ENCODE measurements at regions not wholly inside any gene's neighbourhood (a gene's known extent, or its start where the extent isn't known, plus 50 kb on each side); places are given as distances from the start of the nearest gene placed in this dataset.
A peak's percentile ranks its signal among the peaks of the same experiment; 100 is the strongest.

- Mint-ChIP-seq H3K27ac (no peak overlapping the region), H3K9me3 (no peaks in the 10 kb centered on the region; the same call in 1 of the 2 replicates), H3K36me3 (ENCODE audit: low read depth) (no peaks in the 10 kb centered on the region), H3K27me3 (ENCODE audit: insufficient read depth) (no peaks in the 10 kb centered on the region; the same call in 1 of the 2 replicates), H3K4me3 (no peak overlapping the region), H3K4me1 (ENCODE audit: low read depth) (no peaks in the 10 kb centered on the region)
- no peak for TF ChIP-seq CTCF (IDR thresholded peaks at IDR 0.05)
- DNase-seq: no peak
Measured at GRCh38 chr2:228245601-228246000, 64.1 kb upstream of the SPHKAP start.

- H3K9me3 Mint-ChIP-seq: no peaks in the 10 kb centered on the region; the same call in 1 of the 2 replicates
- H3K4me1 Mint-ChIP-seq (ENCODE audit: low read depth): no peaks in the 10 kb centered on the region
- H3K36me3 Mint-ChIP-seq (ENCODE audit: low read depth): no peaks in the 10 kb centered on the region
- TF ChIP-seq CTCF (IDR thresholded peaks at IDR 0.05): no peak
- H3K4me3 Mint-ChIP-seq: no peak overlapping the region
- H3K27ac Mint-ChIP-seq: no peak overlapping the region
- no peaks in the 10 kb centered on the region; the same call in none of the 2 replicates for H3K27me3 Mint-ChIP-seq (ENCODE audit: insufficient read depth)
- DNase-seq: no peak
Measured at GRCh38 chr2:228242591-228242990, 61.1 kb upstream of the SPHKAP start.

GRCh38 chr2:228239907-228240561, 58.5 kb upstream of the SPHKAP start:
- H3K9me3 Mint-ChIP-seq: no peaks in the 10 kb centered on the region
- DNase-seq: no peak
- no peaks in the 10 kb centered on the region; the same call in none of the 2 replicates for H3K27me3 Mint-ChIP-seq (ENCODE audit: insufficient read depth)
- no peak overlapping the region for H3K4me3 Mint-ChIP-seq
- no peak for TF ChIP-seq CTCF (IDR thresholded peaks at IDR 0.05)
- no peaks in the 10 kb centered on the region for H3K4me1 Mint-ChIP-seq (ENCODE audit: low read depth)
- no peak overlapping the region for H3K27ac Mint-ChIP-seq
- no peaks in the 10 kb centered on the region for H3K36me3 Mint-ChIP-seq (ENCODE audit: low read depth)

GRCh38 chr2:228239207-228239906, 57.9 kb upstream of the SPHKAP start:
- Mint-ChIP-seq H3K36me3 (ENCODE audit: low read depth) (no peaks in the 10 kb centered on the region), H3K4me1 (ENCODE audit: low read depth) (no peaks in the 10 kb centered on the region), H3K27ac (no peak overlapping the region), H3K27me3 (ENCODE audit: insufficient read depth) (no peaks in the 10 kb centered on the region; the same call in none of the 2 replicates), H3K9me3 (no peaks in the 10 kb centered on the region), H3K4me3 (no peak overlapping the region)
- TF ChIP-seq CTCF (IDR thresholded peaks at IDR 0.05): no peak
- peak; percentile 10 for DNase-seq
